ENCODE measurements at regions not wholly inside any gene's neighbourhood (a gene's known extent, or its start where the extent isn't known, plus 50 kb on each side); places are given as distances from the start of the nearest gene placed in this dataset.

- H3K9me3 Mint-ChIP-seq: no peaks in the 10 kb centered on the region
- H3K4me1 Mint-ChIP-seq (ENCODE audit: low read depth): no peaks in the 10 kb centered on the region
- no peak overlapping the region for H3K27ac Mint-ChIP-seq
- H3K27me3 Mint-ChIP-seq (ENCODE audit: low read depth): peaks cover 19% of the 10 kb centered on the region
- H3K36me3 Mint-ChIP-seq (ENCODE audit: low read depth): no peaks in the 10 kb centered on the region
- H3K4me3 Mint-ChIP-seq: no peak overlapping the region
Measured at GRCh38 chr11:32015427-32015826, 75.4 kb upstream of the RCN1 start.

GRCh38 chr11:32013603-32014002 is 77.3 kb upstream of the RCN1 start:
- no peak overlapping the region for H3K27ac Mint-ChIP-seq
- H3K9me3 Mint-ChIP-seq: no peaks in the 10 kb centered on the region
- no peaks in the 10 kb centered on the region for H3K4me1 Mint-ChIP-seq (ENCODE audit: low read depth)
- no peak overlapping the region for H3K4me3 Mint-ChIP-seq
- peaks cover 23% of the 10 kb centered on the region for H3K27me3 Mint-ChIP-seq (ENCODE audit: low read depth)
- no peaks in the 10 kb centered on the region for H3K36me3 Mint-ChIP-seq (ENCODE audit: low read depth)

- peaks cover 27% of the 10 kb centered on the region for H3K27me3 Mint-ChIP-seq (ENCODE audit: low read depth)
- no peaks in the 10 kb centered on the region for H3K9me3 Mint-ChIP-seq
- H3K36me3 Mint-ChIP-seq (ENCODE audit: low read depth): no peaks in the 10 kb centered on the region
- H3K4me3 Mint-ChIP-seq: no peak overlapping the region
- no peaks in the 10 kb centered on the region for H3K4me1 Mint-ChIP-seq (ENCODE audit: low read depth)
- H3K27ac Mint-ChIP-seq: no peak overlapping the region
Measured at GRCh38 chr11:32012049-32012448, 78.8 kb upstream of the RCN1 start.

- Mint-ChIP-seq H3K27me3 (ENCODE audit: low read depth) (peaks cover 36% of the 10 kb centered on the region), H3K4me1 (ENCODE audit: low read depth) (no peaks in the 10 kb centered on the region), H3K27ac (no peak overlapping the region), H3K9me3 (no peaks in the 10 kb centered on the region), H3K4me3 (no peak overlapping the region), H3K36me3 (ENCODE audit: low read depth) (no peaks in the 10 kb centered on the region)
Measured at GRCh38 chr11:32008880-32009551, 81.9 kb upstream of the RCN1 start.

- H3K36me3 Mint-ChIP-seq (ENCODE audit: low read depth): no peaks in the 10 kb centered on the region
Measured at GRCh38 chr11:32006799-32007388, 84.0 kb upstream of the RCN1 start.

GRCh38 chr11:32005786-32006416 is 85.0 kb upstream of the RCN1 start:
- no peaks in the 10 kb centered on the region for H3K9me3 Mint-ChIP-seq
- H3K27ac Mint-ChIP-seq: no peak overlapping the region
- H3K36me3 Mint-ChIP-seq (ENCODE audit: low read depth): no peaks in the 10 kb centered on the region
- H3K4me3 Mint-ChIP-seq: no peak overlapping the region
- peaks cover 36% of the 10 kb centered on the region for H3K27me3 Mint-ChIP-seq (ENCODE audit: low read depth)
- H3K4me1 Mint-ChIP-seq (ENCODE audit: low read depth): no peaks in the 10 kb centered on the region

More at GRCh38 chr11:32006799-32007388, 84.0 kb upstream of the RCN1 start:
- no peaks in the 10 kb centered on the region for H3K4me1 Mint-ChIP-seq (ENCODE audit: low read depth)
- no peak overlapping the region for H3K27ac Mint-ChIP-seq
- no peaks in the 10 kb centered on the region for H3K9me3 Mint-ChIP-seq
- H3K4me3 Mint-ChIP-seq: no peak overlapping the region
- peaks cover 28% of the 10 kb centered on the region for H3K27me3 Mint-ChIP-seq (ENCODE audit: low read depth)

GRCh38 chr11:32003335-32003734 is 87.5 kb upstream of the RCN1 start:
- Mint-ChIP-seq H3K27ac (no peak overlapping the region), H3K27me3 (ENCODE audit: low read depth) (peaks cover 28% of the 10 kb centered on the region), H3K36me3 (ENCODE audit: low read depth) (no peaks in the 10 kb centered on the region), H3K4me3 (no peak overlapping the region), H3K4me1 (ENCODE audit: low read depth) (no peaks in the 10 kb centered on the region), H3K9me3 (no peaks in the 10 kb centered on the region)

GRCh38 chr11:32002311-32002710 is 88.6 kb upstream of the RCN1 start:
- no peaks in the 10 kb centered on the region for H3K9me3 Mint-ChIP-seq
- no peak overlapping the region for H3K27ac Mint-ChIP-seq
- no peak overlapping the region for H3K4me3 Mint-ChIP-seq
- H3K27me3 Mint-ChIP-seq (ENCODE audit: low read depth): peaks cover 34% of the 10 kb centered on the region
- H3K36me3 Mint-ChIP-seq (ENCODE audit: low read depth): no peaks in the 10 kb centered on the region
- H3K4me1 Mint-ChIP-seq (ENCODE audit: low read depth): no peaks in the 10 kb centered on the region

GRCh38 chr11:31997955-31998354 is 92.9 kb upstream of the RCN1 start:
- no peaks in the 10 kb centered on the region for H3K9me3 Mint-ChIP-seq
- H3K4me1 Mint-ChIP-seq (ENCODE audit: low read depth): peaks cover 12% of the 10 kb centered on the region
- H3K4me3 Mint-ChIP-seq: no peak overlapping the region
- H3K27me3 Mint-ChIP-seq (ENCODE audit: low read depth): peaks cover 16% of the 10 kb centered on the region
- H3K27ac Mint-ChIP-seq: no peak overlapping the region
- peaks cover 2% of the 10 kb centered on the region for H3K36me3 Mint-ChIP-seq (ENCODE audit: low read depth)

GRCh38 chr11:31996159-31996881 is 94.6 kb upstream of the RCN1 start:
- peaks cover 2% of the 10 kb centered on the region for H3K36me3 Mint-ChIP-seq (ENCODE audit: low read depth)
- H3K27ac Mint-ChIP-seq: no peak overlapping the region
- H3K4me3 Mint-ChIP-seq: no peak overlapping the region
- H3K4me1 Mint-ChIP-seq (ENCODE audit: low read depth): peaks cover 12% of the 10 kb centered on the region
- peaks cover 10% of the 10 kb centered on the region for H3K27me3 Mint-ChIP-seq (ENCODE audit: low read depth)
- H3K9me3 Mint-ChIP-seq: no peaks in the 10 kb centered on the region

- Mint-ChIP-seq H3K27ac (peak overlapping the region; percentile 75), H3K9me3 (no peaks in the 10 kb centered on the region), H3K4me3 (peak overlapping the region; percentile 66)
Measured at GRCh38 chr11:31995525-31996094, 95.3 kb upstream of the RCN1 start.

GRCh38 chr11:31995032-31995431 is 95.8 kb upstream of the RCN1 start:
- peaks cover 12% of the 10 kb centered on the region for H3K4me1 Mint-ChIP-seq (ENCODE audit: low read depth)
- H3K9me3 Mint-ChIP-seq: no peaks in the 10 kb centered on the region
- H3K36me3 Mint-ChIP-seq (ENCODE audit: low read depth): peaks cover 2% of the 10 kb centered on the region
- no peak overlapping the region for H3K4me3 Mint-ChIP-seq
- H3K27me3 Mint-ChIP-seq (ENCODE audit: low read depth): peaks cover 7% of the 10 kb centered on the region
- no peak overlapping the region for H3K27ac Mint-ChIP-seq

More at GRCh38 chr11:31995525-31996094, 95.3 kb upstream of the RCN1 start:
- peaks cover 12% of the 10 kb centered on the region for H3K4me1 Mint-ChIP-seq (ENCODE audit: low read depth)
- peaks cover 2% of the 10 kb centered on the region for H3K36me3 Mint-ChIP-seq (ENCODE audit: low read depth)
- peaks cover 7% of the 10 kb centered on the region for H3K27me3 Mint-ChIP-seq (ENCODE audit: low read depth)

- H3K36me3 Mint-ChIP-seq (ENCODE audit: low read depth): no peaks in the 10 kb centered on the region
- H3K4me1 Mint-ChIP-seq (ENCODE audit: low read depth): no peaks in the 10 kb centered on the region
- peaks cover 38% of the 10 kb centered on the region for H3K27me3 Mint-ChIP-seq (ENCODE audit: low read depth)
- H3K4me3 Mint-ChIP-seq: no peak overlapping the region
- no peaks in the 10 kb centered on the region for H3K9me3 Mint-ChIP-seq
- H3K27ac Mint-ChIP-seq: no peak overlapping the region
Measured at GRCh38 chr11:31987118-31988005, 103.5 kb upstream of the RCN1 start.
